ENCODE measurements at regions not wholly inside any gene's neighbourhood (a gene's known extent, or its start where the extent isn't known, plus 50 kb on each side); places are given as distances from the start of the nearest gene placed in this dataset.

DNA sequence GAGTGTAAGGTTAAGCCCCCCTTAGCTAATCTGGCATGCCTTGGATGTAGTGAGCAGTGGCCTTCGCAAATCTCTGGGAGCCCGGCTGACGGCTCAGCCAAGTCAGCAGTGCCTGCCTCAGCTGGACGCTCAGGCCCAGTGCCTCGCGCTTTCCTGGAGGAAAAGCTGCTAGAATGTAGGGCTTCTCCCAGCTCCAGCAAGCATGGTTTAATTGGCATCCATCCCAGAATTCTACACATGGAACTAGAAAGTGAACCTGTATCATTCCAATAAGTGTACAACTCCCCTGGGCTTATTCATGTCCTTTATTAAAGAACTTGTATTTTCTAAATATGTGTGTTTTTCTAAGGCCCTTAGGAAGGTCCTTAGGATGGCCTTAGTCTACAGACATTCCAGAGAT is 287.8 kb upstream of the SHH start:
- no peak for DNase-seq

DNA sequence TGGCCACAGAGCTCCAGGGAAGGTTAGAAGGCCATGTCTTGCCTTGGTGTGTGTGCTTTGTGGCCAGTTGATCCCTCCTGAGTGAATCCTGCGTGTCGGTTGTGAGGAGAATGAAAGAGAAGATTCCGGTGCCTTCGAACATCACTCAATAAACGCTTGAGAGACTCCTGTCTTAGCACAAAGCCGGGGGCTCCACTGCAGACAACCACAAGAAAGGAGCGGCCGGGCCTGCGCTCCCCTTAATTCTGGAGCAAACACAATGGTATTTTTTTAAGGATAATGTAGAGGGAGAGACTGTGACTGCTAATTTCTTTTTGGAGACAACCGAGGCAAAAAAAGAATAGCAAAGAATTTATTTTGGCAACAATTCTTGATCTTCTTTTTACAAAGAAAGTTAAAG is 286.8 kb upstream of the SHH start:
- H3K4me3 ChIP-seq: no peak overlapping the region
- no peaks in the 10 kb centered on the region for H3K9me3 ChIP-seq
- H3K4me1 ChIP-seq: no peaks in the 10 kb centered on the region
- TF ChIP-seq POLR2A (IDR thresholded peaks at IDR 0.05): no peak
- TF ChIP-seq POLR2AphosphoS5 (IDR thresholded peaks at IDR 0.05): no peak
- TF ChIP-seq, protein P1, sequence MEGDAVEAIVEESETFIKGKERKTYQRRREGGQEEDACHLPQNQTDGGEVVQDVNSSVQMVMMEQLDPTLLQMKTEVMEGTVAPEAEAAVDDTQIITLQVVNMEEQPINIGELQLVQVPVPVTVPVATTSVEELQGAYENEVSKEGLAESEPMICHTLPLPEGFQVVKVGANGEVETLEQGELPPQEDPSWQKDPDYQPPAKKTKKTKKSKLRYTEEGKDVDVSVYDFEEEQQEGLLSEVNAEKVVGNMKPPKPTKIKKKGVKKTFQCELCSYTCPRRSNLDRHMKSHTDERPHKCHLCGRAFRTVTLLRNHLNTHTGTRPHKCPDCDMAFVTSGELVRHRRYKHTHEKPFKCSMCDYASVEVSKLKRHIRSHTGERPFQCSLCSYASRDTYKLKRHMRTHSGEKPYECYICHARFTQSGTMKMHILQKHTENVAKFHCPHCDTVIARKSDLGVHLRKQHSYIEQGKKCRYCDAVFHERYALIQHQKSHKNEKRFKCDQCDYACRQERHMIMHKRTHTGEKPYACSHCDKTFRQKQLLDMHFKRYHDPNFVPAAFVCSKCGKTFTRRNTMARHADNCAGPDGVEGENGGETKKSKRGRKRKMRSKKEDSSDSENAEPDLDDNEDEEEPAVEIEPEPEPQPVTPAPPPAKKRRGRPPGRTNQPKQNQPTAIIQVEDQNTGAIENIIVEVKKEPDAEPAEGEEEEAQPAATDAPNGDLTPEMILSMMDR (IDR thresholded peaks at IDR 0.05 in 8 of 11, conservative IDR thresholded peaks at IDR 0.05 in 3 of 11): no peak
- intact Hi-C loops (cut with DNase I; ENCODE audit: low total_unique reads): no loop called here
- H3K27ac ChIP-seq: no peak overlapping the region
- H3K27me3 ChIP-seq (replicated peaks in 1 of 7): peaks cover 0 to 31% (median 0%) of the 10 kb centered on the region in 7 donors
- H3K36me3 ChIP-seq: no peaks in the 10 kb centered on the region
- 88 to 94% (median 91%) methylated on average over 10 of the region's 10 CpGs for WGBS, 5 donors
- no peak for DNase-seq

More for the DNA sequence above, 287.8 kb upstream of the SHH start:
- TF ChIP-seq POLR2A (IDR thresholded peaks at IDR 0.05): no peak
- TF ChIP-seq, protein P1 (IDR thresholded peaks at IDR 0.05 in 8 of 11, conservative IDR thresholded peaks at IDR 0.05 in 3 of 11): no peak
- TF ChIP-seq POLR2AphosphoS5 (IDR thresholded peaks at IDR 0.05): no peak
- Histone ChIP-seq H3K27me3 (replicated peaks in 1 of 7) (peaks cover 0 to 26% (median 0%) of the 10 kb centered on the region in 7 donors), H3K4me3 (no peak overlapping the region), H3K36me3 (no peaks in the 10 kb centered on the region), H3K27ac (no peak overlapping the region), H3K4me1 (no peaks in the 10 kb centered on the region), H3K9me3 (no peaks in the 10 kb centered on the region)
- WGBS, 5 donors: 71 to 88% (median 80%) methylated on average over 6 of the region's 6 CpGs
- intact Hi-C loops (cut with DNase I; ENCODE audit: low total_unique reads): no loop called here

DNA sequence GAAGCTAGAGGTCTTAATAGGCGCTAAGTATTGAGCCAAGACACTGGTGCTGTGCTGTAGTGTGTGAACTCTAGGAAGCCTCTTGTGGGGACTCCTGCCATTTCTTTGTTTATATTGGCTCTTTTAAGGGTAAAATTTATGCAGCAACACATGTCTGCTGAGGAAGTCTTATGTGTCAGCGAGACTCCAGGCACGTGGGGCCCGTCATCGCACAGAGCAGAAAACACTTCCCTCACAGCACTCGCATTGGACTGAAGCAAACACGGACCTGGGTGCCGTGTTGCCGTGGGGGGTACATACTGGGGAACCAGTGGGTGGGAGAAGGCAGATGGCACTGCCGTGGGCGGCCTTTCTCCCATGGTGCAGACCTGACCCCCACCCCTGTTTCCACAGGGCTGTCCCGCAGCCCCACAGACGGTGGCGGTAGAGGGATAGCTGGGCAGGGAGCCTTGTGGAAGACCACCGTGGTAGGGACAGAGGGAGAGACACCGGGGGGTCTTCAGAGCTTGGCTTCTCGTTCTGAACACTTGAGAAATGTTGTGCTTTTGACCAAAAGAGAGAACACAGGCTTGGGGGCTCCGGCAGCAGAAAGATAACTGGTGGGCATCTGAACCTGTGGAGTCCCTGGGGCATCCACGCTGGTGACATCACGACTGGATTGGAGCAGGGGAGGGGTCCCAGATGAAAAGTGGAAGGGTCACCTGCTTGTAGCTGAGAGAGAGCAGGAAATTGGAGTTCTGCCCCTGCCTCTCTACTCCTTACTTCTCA is 284.7 kb upstream of the SHH start:
- Histone ChIP-seq H3K4me1 (no peaks in the 10 kb centered on the region), H3K4me3 (no peak overlapping the region)

GRCh38 chr7:156095908-156096539 is 283.8 kb upstream of the SHH start:
- 44 to 61% (median 49%) methylated on average over 9 of the region's 9 CpGs for WGBS, 5 donors
- Histone ChIP-seq H3K27me3 (replicated peaks in 1 of 7) (peaks cover 0 to 34% (median 0%) of the 10 kb centered on the region in 7 donors), H3K36me3 (no peaks in the 10 kb centered on the region), H3K4me1 (no peaks in the 10 kb centered on the region), H3K27ac (no peak overlapping the region), H3K4me3 (no peak overlapping the region), H3K9me3 (no peaks in the 10 kb centered on the region)
- intact Hi-C loops (cut with DNase I; ENCODE audit: low total_unique reads): no loop called here
- TF ChIP-seq POLR2AphosphoS5 (IDR thresholded peaks at IDR 0.05): no peak
- TF ChIP-seq, protein P1 (IDR thresholded peaks at IDR 0.05 in 8 of 11, conservative IDR thresholded peaks at IDR 0.05 in 3 of 11): no peak
- no peak for TF ChIP-seq POLR2A (IDR thresholded peaks at IDR 0.05)
- no peak for DNase-seq

More for the DNA sequence above, 284.7 kb upstream of the SHH start:
- no peak for DNase-seq
- TF ChIP-seq POLR2AphosphoS5 (IDR thresholded peaks at IDR 0.05) (no peak), POLR2A (IDR thresholded peaks at IDR 0.05) (no peak)
- no peaks in the 10 kb centered on the region for H3K9me3 ChIP-seq
- H3K27ac ChIP-seq: no peak overlapping the region
- 68 to 71% (median 70%) methylated on average over 18 to 20 of the region's 20 CpGs for WGBS, 5 donors
- intact Hi-C loops (cut with DNase I; ENCODE audit: low total_unique reads): no loop called here
- peaks cover 0 to 34% (median 0%) of the 10 kb centered on the region in 7 donors for H3K27me3 ChIP-seq (replicated peaks in 1 of 7)
- no peaks in the 10 kb centered on the region for H3K36me3 ChIP-seq
